ENCODE measurements at regions not wholly inside any gene's neighbourhood (a gene's known extent, or its start where the extent isn't known, plus 50 kb on each side); places are given as distances from the start of the nearest gene placed in this dataset.

- H3K36me3 ChIP-seq (ENCODE audit: control insufficient read depth, insufficient read depth, low read length), result no peaks in the 10 kb centered on the region
- in situ Hi-C loops (cut with MboI; ENCODE audit: low sequenced_read_pairs) (no loop called here), intact Hi-C loops (cut with micrococcal nuclease) (no loop called here), dilution Hi-C loops (cut with HindIII; ENCODE audit: low sequenced_read_pairs, unreplicated experiment) (no loop called here)
- H4K8ac ChIP-seq (ENCODE audit: low read depth in 2 of 2, low read length in 2 of 2), result no peak overlapping the region
- no peak overlapping the region for H3K4me3 ChIP-seq (ENCODE audit: insufficient read depth, low read depth, low read length)
- H3K27me3 ChIP-seq (ENCODE audit: control insufficient read depth, insufficient read depth, low read length), result peaks cover 4% of the 10 kb centered on the region; the same call in 1 of the 2 replicates
- H3K56ac ChIP-seq (ENCODE audit: extremely low read depth, insufficient read depth, low read length), result no peak overlapping the region
- H2AK9ac ChIP-seq (replicated peaks; ENCODE audit: low read depth, low read length, poor library complexity), result no peak overlapping the region
- H4K5ac ChIP-seq (ENCODE audit: low read depth, low read length), result no peak overlapping the region
- WGBS, 2 experiments (ENCODE audit: extremely low coverage in 2 of 2, insufficient read length in 1 of 2), result no CpG with 5 or more reads among the region's 14 CpGs
- no peak overlapping the region for H2BK20ac ChIP-seq (ENCODE audit: low read depth, low read length)
- no peak overlapping the region for H2AFZ ChIP-seq (replicated peaks; ENCODE audit: low read length, poor library complexity)
- ChIA-PET POLR2A (ENCODE audit: unreplicated experiment) (no interaction called here), CTCF (no interaction called here)
- H3K9ac ChIP-seq (ENCODE audit: low read depth, low read length), result no peak overlapping the region
- H2BK5ac ChIP-seq (ENCODE audit: low read depth, low read length, poor library complexity, severe bottlenecking), result no peak overlapping the region
- no peaks in the 10 kb centered on the region for H3K9me1 ChIP-seq (ENCODE audit: insufficient read depth, low read length)
- TF ChIP-seq RCOR1 (IDR thresholded peaks at IDR 0.05; ENCODE audit: insufficient replicate concordance, low read length), result no peak
- TF ChIP-seq, protein P1, sequence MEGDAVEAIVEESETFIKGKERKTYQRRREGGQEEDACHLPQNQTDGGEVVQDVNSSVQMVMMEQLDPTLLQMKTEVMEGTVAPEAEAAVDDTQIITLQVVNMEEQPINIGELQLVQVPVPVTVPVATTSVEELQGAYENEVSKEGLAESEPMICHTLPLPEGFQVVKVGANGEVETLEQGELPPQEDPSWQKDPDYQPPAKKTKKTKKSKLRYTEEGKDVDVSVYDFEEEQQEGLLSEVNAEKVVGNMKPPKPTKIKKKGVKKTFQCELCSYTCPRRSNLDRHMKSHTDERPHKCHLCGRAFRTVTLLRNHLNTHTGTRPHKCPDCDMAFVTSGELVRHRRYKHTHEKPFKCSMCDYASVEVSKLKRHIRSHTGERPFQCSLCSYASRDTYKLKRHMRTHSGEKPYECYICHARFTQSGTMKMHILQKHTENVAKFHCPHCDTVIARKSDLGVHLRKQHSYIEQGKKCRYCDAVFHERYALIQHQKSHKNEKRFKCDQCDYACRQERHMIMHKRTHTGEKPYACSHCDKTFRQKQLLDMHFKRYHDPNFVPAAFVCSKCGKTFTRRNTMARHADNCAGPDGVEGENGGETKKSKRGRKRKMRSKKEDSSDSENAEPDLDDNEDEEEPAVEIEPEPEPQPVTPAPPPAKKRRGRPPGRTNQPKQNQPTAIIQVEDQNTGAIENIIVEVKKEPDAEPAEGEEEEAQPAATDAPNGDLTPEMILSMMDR (conservative IDR thresholded peaks at IDR 0.05; ENCODE audit: low read depth, low read length), result no peak
- no peak for TF ChIP-seq CEBPB (IDR thresholded peaks at IDR 0.05; ENCODE audit: low read depth, low read length)
- TF ChIP-seq POLR2A (IDR thresholded peaks at IDR 0.05; ENCODE audit: low read depth, low read length), result no peak
- no peak for TF ChIP-seq MAFK (IDR thresholded peaks at IDR 0.05; ENCODE audit: low read depth, low read length)
- no peak for TF ChIP-seq USF2 (IDR thresholded peaks at IDR 0.05; ENCODE audit: low read depth, low read length)
- TF ChIP-seq, protein P2, sequence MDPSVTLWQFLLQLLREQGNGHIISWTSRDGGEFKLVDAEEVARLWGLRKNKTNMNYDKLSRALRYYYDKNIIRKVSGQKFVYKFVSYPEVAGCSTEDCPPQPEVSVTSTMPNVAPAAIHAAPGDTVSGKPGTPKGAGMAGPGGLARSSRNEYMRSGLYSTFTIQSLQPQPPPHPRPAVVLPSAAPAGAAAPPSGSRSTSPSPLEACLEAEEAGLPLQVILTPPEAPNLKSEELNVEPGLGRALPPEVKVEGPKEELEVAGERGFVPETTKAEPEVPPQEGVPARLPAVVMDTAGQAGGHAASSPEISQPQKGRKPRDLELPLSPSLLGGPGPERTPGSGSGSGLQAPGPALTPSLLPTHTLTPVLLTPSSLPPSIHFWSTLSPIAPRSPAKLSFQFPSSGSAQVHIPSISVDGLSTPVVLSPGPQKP (IDR thresholded peaks at IDR 0.05; ENCODE audit: borderline replicate concordance, low read depth, low read length), result no peak
- TF ChIP-seq SMC3 (IDR thresholded peaks at IDR 0.05; ENCODE audit: low read depth, low read length), result no peak
- TF ChIP-seq RAD21 (IDR thresholded peaks at IDR 0.05; ENCODE audit: low read length), result no peak
- TF ChIP-seq FOS (IDR thresholded peaks at IDR 0.05; ENCODE audit: low read depth, low read length), result no peak
- TF ChIP-seq RFX5 (IDR thresholded peaks at IDR 0.05; ENCODE audit: low read depth, low read length), result no peak
- no peak for TF ChIP-seq MAZ (IDR thresholded peaks at IDR 0.05; ENCODE audit: borderline replicate concordance, low read depth, low read length)
- no peak for TF ChIP-seq NFE2L2 (IDR thresholded peaks at IDR 0.05; ENCODE audit: low read depth, low read length)
- no peak for TF ChIP-seq CHD1 (IDR thresholded peaks at IDR 0.05; ENCODE audit: low read depth, low read length)
- H3K18ac ChIP-seq (ENCODE audit: low read depth, low read length), result no peak overlapping the region
- no peaks in the 10 kb centered on the region for H3K9me3 ChIP-seq (ENCODE audit: control insufficient read depth, insufficient read depth, low read length)
- no TSS peak for BruUV-seq (replicated peaks)
- H3K23ac ChIP-seq (ENCODE audit: low read depth, low read length), result no peak overlapping the region
- no peaks in the 10 kb centered on the region for H3K79me1 ChIP-seq (ENCODE audit: low read depth in 1 of 2, low read length in 2 of 2)
- DNase-seq, result no peak
- ATAC-seq (ENCODE audit: low read depth), result no peak
- H3K4ac ChIP-seq (ENCODE audit: low read depth, low read length), result no peak overlapping the region
- H3K4me2 ChIP-seq (ENCODE audit: low read depth, low read length), result no peak overlapping the region
- no peaks in the 10 kb centered on the region for H3K4me1 ChIP-seq (ENCODE audit: control insufficient read depth, insufficient read depth, low read length)
- no peak overlapping the region for H2AK5ac ChIP-seq (ENCODE audit: low read depth, low read length)
- H4K20me1 ChIP-seq (ENCODE audit: insufficient read depth, low read length), result no peaks in the 10 kb centered on the region
- no peak overlapping the region for H2BK120ac ChIP-seq (ENCODE audit: low read depth, low read length)
- no peak overlapping the region for H3K27ac ChIP-seq (ENCODE audit: insufficient read depth, low read length)
- no peak overlapping the region for H2BK15ac ChIP-seq (ENCODE audit: low read depth, low read length)
- no peak overlapping the region for H3K14ac ChIP-seq (replicated peaks; ENCODE audit: low read depth, low read length)
- H4K91ac ChIP-seq (ENCODE audit: insufficient read depth, low read depth, low read length), result no peak overlapping the region
These were observed 136.5 kb downstream of the TRIM29 start for GRCh38 chr11:120001178-120002090.

All from IMR-90 (cell line).